HG03060 (cell line): ENCODE measurements at regions not wholly inside any gene's neighbourhood (a gene's known extent, or its start where the extent isn't known, plus 50 kb on each side); places are given as distances from the start of the nearest gene placed in this dataset.

ENCODE experiments used
- ATAC-seq: cut with Tn5 transposase; IDR thresholded peaks from one replicate; pipeline ENCODE4 v1.9.1; 2021; ENCODE audit warnings: low read depth, moderate number of reproducible peaks; ENCODE audit not compliant: unreplicated experiment

- no peak for ATAC-seq
These were observed 228.8 kb downstream of the SMARCA2 start for GRCh38 chr9:2243666-2244555.

- ATAC-seq, result no peak
These were observed 232.2 kb downstream of the SMARCA2 start for GRCh38 chr9:2247340-2247739.

- no peak for ATAC-seq
These were observed 233.7 kb downstream of the SMARCA2 start for GRCh38 chr9:2248768-2249265.

GRCh38 chr9:2253636-2254580 is 238.8 kb downstream of the SMARCA2 start:
- ATAC-seq, result no peak

GRCh38 chr9:2255128-2255527 is 240.0 kb downstream of the SMARCA2 start:
- no peak for ATAC-seq

- ATAC-seq, result no peak
These were observed 242.2 kb downstream of the SMARCA2 start for GRCh38 chr9:2257248-2257929.

- no peak for ATAC-seq
These were observed 245.5 kb downstream of the SMARCA2 start for GRCh38 chr9:2260417-2261306.

- ATAC-seq, result no peak
These were observed 246.4 kb downstream of the SMARCA2 start for GRCh38 chr9:2261421-2262103.

GRCh38 chr9:2262386-2263071 is 247.4 kb downstream of the SMARCA2 start:
- no peak for ATAC-seq

GRCh38 chr9:2263111-2263510 is 248.0 kb downstream of the SMARCA2 start:
- ATAC-seq, result no peak

- no peak for ATAC-seq
These were observed 248.5 kb downstream of the SMARCA2 start for GRCh38 chr9:2263665-2264064.

- no peak for ATAC-seq
These were observed 248.9 kb downstream of the SMARCA2 start for GRCh38 chr9:2264081-2264480.

- no peak for ATAC-seq
These were observed 252.1 kb downstream of the SMARCA2 start for GRCh38 chr9:2267181-2267745.

- ATAC-seq, result no peak
These were observed 254.6 kb downstream of the SMARCA2 start for GRCh38 chr9:2269778-2270177.

- ATAC-seq, result no peak
These were observed 255.4 kb downstream of the SMARCA2 start for GRCh38 chr9:2270565-2270964.

GRCh38 chr9:2271426-2271825 is 256.3 kb downstream of the SMARCA2 start:
- ATAC-seq, result peak; percentile 77

GRCh38 chr9:2274762-2275161 is 259.6 kb downstream of the SMARCA2 start:
- no peak for ATAC-seq

- ATAC-seq, result no peak
These were observed 261.1 kb downstream of the SMARCA2 start for GRCh38 chr9:2276296-2276695.
